H1 (cell line): ENCODE measurements at regions not wholly inside any gene's neighbourhood (a gene's known extent, or its start where the extent isn't known, plus 50 kb on each side); places are given as distances from the start of the nearest gene placed in this dataset.
A peak's percentile ranks its signal among the peaks of the same experiment; 100 is the strongest.

Source experiments
- CTCF ChIA-PET: fragments of 300-600 bp; sonication (Branson Sonifier 250); formaldehyde crosslinking; loops from one replicate; lab custom pipeline; 2021; ENCODE audit not compliant: partially characterized antibody; lab: Charles Lee
- POLR2A ChIA-PET: fragments of 300-600 bp; sonication (Branson Sonifier 250); formaldehyde crosslinking; loops from one replicate; lab custom pipeline; 2021; ENCODE audit warnings: inconsistent platforms; ENCODE audit not compliant: partially characterized antibody; lab: Charles Lee
- DNase-seq, 2 experiments: peaks; one replicate each; pipeline versions ENCODE4 v3.0.0 to v3.0.0-alpha.2; 2010 to 2022; ENCODE audit warnings: low spot score in 2 of 2, low read depth in 1 of 2, mixed read lengths in 1 of 2
- FAIRE-seq: peaks from 2 replicates; lab custom pipeline; 2011; peaks lifted over from hg19 to GRCh38; lab: Jason Lieb, UNC
- H2AFZ ChIP-seq: 2 replicates; pipeline ENCODE4 v1.8.1; 2012; ENCODE audit warnings: low read length, inconsistent platforms
- H2AK5ac ChIP-seq: 2 replicates; pipeline ENCODE4 v1.6.1; 2013; ENCODE audit warnings: low read depth, low read length
- H2BK120ac ChIP-seq: replicated peaks from 2 replicates; pipeline ENCODE3; 2013; ENCODE audit warnings: low read depth, low read length, inconsistent platforms
- H2BK12ac ChIP-seq: 2 replicates; pipeline ENCODE4 v1.6.1; 2013; ENCODE audit warnings: low read depth, low read length
- H2BK15ac ChIP-seq: 2 replicates; pipeline ENCODE4 v1.6.1; 2013; ENCODE audit warnings: low read length
- H2BK20ac ChIP-seq: 2 replicates; pipeline ENCODE4 v1.6.1; 2013; ENCODE audit warnings: low read length
- H2BK5ac ChIP-seq: 2 replicates; pipeline ENCODE4 v1.6.1; 2013; ENCODE audit warnings: low read depth, low read length
- H3K14ac ChIP-seq: 2 replicates; pipeline ENCODE4 v1.6.1; 2013; ENCODE audit warnings: inconsistent platforms; ENCODE audit not compliant: insufficient read length
- H3K18ac ChIP-seq: 2 replicates; pipeline ENCODE4 v1.6.1; 2013; ENCODE audit warnings: low read length; ENCODE audit errors: extremely low read depth
- H3K23ac ChIP-seq: 2 replicates; pipeline ENCODE4 v1.6.1; 2013; ENCODE audit warnings: inconsistent platforms; ENCODE audit not compliant: insufficient read length
- H3K23me2 ChIP-seq: 2 replicates; pipeline ENCODE4 v1.6.1; 2013; ENCODE audit warnings: low read depth, low read length
- H3K27ac ChIP-seq: 2 replicates; pipeline ENCODE4 v1.6.1; 2011; ENCODE audit warnings: low read depth, low read length, inconsistent platforms
- H3K27me3 ChIP-seq, 4 experiments: replicated peaks in 1 of 4; 1 replicate in 1 of 4; 2 replicates in 3 of 4; pipeline versions ENCODE4 v1.6.1 to v1.8.1; 2011 to 2013; ENCODE audit warnings: low read length in 3 of 4, mild to moderate bottlenecking in 3 of 4, inconsistent platforms in 2 of 4, mixed read lengths in 2 of 4, moderate library complexity in 1 of 4; ENCODE audit not compliant: control insufficient read depth in 3 of 4, insufficient read depth in 3 of 4; ENCODE audit errors: extremely low read depth in 1 of 4
- H3K36me3 ChIP-seq, 4 experiments: 2 replicates each; pipeline versions ENCODE4 v1.6.1 to v1.8.1; 2011 to 2013; ENCODE audit warnings: mild to moderate bottlenecking in 4 of 4, low read length in 3 of 4, moderate library complexity in 2 of 4, control low read depth in 1 of 4, inconsistent platforms in 1 of 4; ENCODE audit not compliant: insufficient read depth in 4 of 4, control insufficient read depth in 2 of 4
- H3K4ac ChIP-seq: replicated peaks from 2 replicates; pipeline ENCODE3; 2013; ENCODE audit warnings: low read length, low read depth, mixed read lengths, inconsistent platforms; ENCODE audit not compliant: insufficient read length
- H3K4me1 ChIP-seq, 4 experiments: replicated peaks in 1 of 4; 1 replicate in 1 of 4; 2 replicates in 3 of 4; pipeline versions ENCODE4 v1.6.1 to v1.8.1; 2011 to 2013; ENCODE audit warnings: low read length in 3 of 4, inconsistent platforms in 2 of 4, mixed read lengths in 1 of 4; ENCODE audit not compliant: insufficient read depth in 4 of 4, control insufficient read depth in 3 of 4
- H3K4me2 ChIP-seq, 2 experiments: 2 replicates each; pipeline versions ENCODE4 v1.6.1 to v1.8.1; 2011 to 2013; ENCODE audit warnings: low read depth in 2 of 2, low read length in 2 of 2, control low read depth in 1 of 2, inconsistent platforms in 1 of 2, mild to moderate bottlenecking in 1 of 2; ENCODE audit not compliant: insufficient read depth in 1 of 2
- H3K4me3 ChIP-seq, 4 experiments: fragments of 200-600, 300-600 bp in 1 of 4; sonication (generic), shearing (Covaris generic), sonication (Bioruptor Twin) in 1 of 4; 2 replicates each; pipeline versions ENCODE4 v1.5.1 to v1.8.1; 2011 to 2016; ENCODE audit warnings: low read length in 4 of 4, low read depth in 3 of 4, control low read depth in 2 of 4, inconsistent platforms in 2 of 4, mild to moderate bottlenecking in 2 of 4, mixed read lengths in 1 of 4, moderate library complexity in 1 of 4; ENCODE audit not compliant: insufficient read depth in 2 of 4; ENCODE audit errors: extremely low read depth in 1 of 4
- H3K56ac ChIP-seq: replicated peaks from 2 replicates; pipeline ENCODE3; 2013; ENCODE audit warnings: low read depth, mild to moderate bottlenecking, mixed read lengths, low read length, inconsistent platforms; ENCODE audit not compliant: insufficient read length
- H3K79me1 ChIP-seq: 2 replicates; pipeline ENCODE4 v1.6.1; 2013; ENCODE audit warnings: low read depth, low read length, control low read depth
- H3K79me2 ChIP-seq, 2 experiments: 2 replicates each; pipeline versions ENCODE4 v1.6.1 to v1.8.1; 2012 to 2013; ENCODE audit warnings: low read length in 2 of 2, mild to moderate bottlenecking in 2 of 2, inconsistent platforms in 1 of 2; ENCODE audit not compliant: insufficient read depth in 2 of 2, control insufficient read depth in 1 of 2
- H3K9ac ChIP-seq, 4 experiments: replicated peaks in 1 of 4; 1 replicate in 1 of 4; 2 replicates in 3 of 4; pipeline versions ENCODE4 v1.6.1 to v1.8.1; 2011 to 2013; ENCODE audit warnings: low read depth in 3 of 4, low read length in 3 of 4, control low read depth in 2 of 4, mild to moderate bottlenecking in 2 of 4, moderate library complexity in 2 of 4, inconsistent platforms in 1 of 4; ENCODE audit errors: extremely low read depth in 1 of 4
- H3K9me3 ChIP-seq, 2 experiments: 2 replicates each; pipeline versions ENCODE4 v1.6.1 to v1.8.1; 2012 to 2013; ENCODE audit warnings: mild to moderate bottlenecking in 2 of 2, moderate library complexity in 2 of 2, control low read depth in 1 of 2, inconsistent platforms in 1 of 2, low read depth in 1 of 2, low read length in 1 of 2, mixed read lengths in 1 of 2; ENCODE audit not compliant: insufficient read depth in 2 of 2
- H4K20me1 ChIP-seq, 2 experiments: replicated peaks in 1 of 2; 2 replicates each; pipeline versions ENCODE3 to v1.8.1; 2011 to 2013; ENCODE audit warnings: inconsistent platforms in 2 of 2, low read length in 2 of 2, mild to moderate bottlenecking in 1 of 2; ENCODE audit not compliant: insufficient read depth in 2 of 2, control insufficient read depth in 1 of 2
- H4K5ac ChIP-seq: 2 replicates; pipeline ENCODE4 v1.6.1; 2013; ENCODE audit warnings: low read length, low read depth, mixed read lengths, inconsistent platforms; ENCODE audit not compliant: insufficient read length
- H4K8ac ChIP-seq: 2 replicates; pipeline ENCODE4 v1.8.0; 2013; ENCODE audit warnings: mild to moderate bottlenecking, moderate library complexity, low read length, inconsistent platforms; ENCODE audit not compliant: insufficient read depth; ENCODE audit errors: extremely low read depth
- H4K91ac ChIP-seq: replicated peaks from 2 replicates; pipeline ENCODE3; 2013; ENCODE audit warnings: low read length, mixed read lengths, inconsistent platforms; ENCODE audit not compliant: insufficient read length
- CREB1 ChIP-seq: IDR thresholded peaks from 2 replicates; pipeline ENCODE4 v1.6.1; 2012; ENCODE audit warnings: inconsistent platforms
- RNF2 ChIP-seq: fragments of 200-900, 300-1000 bp; sonication (generic); IDR thresholded peaks from 2 replicates; pipeline ENCODE4 v1.7.1; 2016; ENCODE audit warnings: borderline replicate concordance, low read depth, mild to moderate bottlenecking, antibody characterized with exemption, low read length; ENCODE audit not compliant: poor library complexity, severe bottlenecking; ENCODE audit errors: missing control alignments
- SRF ChIP-seq: IDR thresholded peaks from 2 replicates; pipeline ENCODE4 v1.6.1; 2011; ENCODE audit warnings: mild to moderate bottlenecking, low read depth, low read length, moderate library complexity
- WGBS, 2 experiments: shearing (Covaris generic) in 1 of 2; methylation state at CpG; one replicate each; pipeline versions ENCODE4 v1.1.6 to v1.1.7; 2013 to 2015; ENCODE audit warnings: low lambda C conversion rate in 2 of 2, mixed read lengths in 2 of 2, inconsistent platforms in 1 of 2, low coverage in 1 of 2, missing lambda C conversion rate in 1 of 2; ENCODE audit not compliant: insufficient replicate concordance in 2 of 2, insufficient coverage in 1 of 2, insufficient read length in 1 of 2; ENCODE audit errors: extremely low coverage in 1 of 2, missing lambda C conversion rate in 1 of 2; 5-methylcytosine and 5-hydroxymethylcytosine counted together

DNA sequence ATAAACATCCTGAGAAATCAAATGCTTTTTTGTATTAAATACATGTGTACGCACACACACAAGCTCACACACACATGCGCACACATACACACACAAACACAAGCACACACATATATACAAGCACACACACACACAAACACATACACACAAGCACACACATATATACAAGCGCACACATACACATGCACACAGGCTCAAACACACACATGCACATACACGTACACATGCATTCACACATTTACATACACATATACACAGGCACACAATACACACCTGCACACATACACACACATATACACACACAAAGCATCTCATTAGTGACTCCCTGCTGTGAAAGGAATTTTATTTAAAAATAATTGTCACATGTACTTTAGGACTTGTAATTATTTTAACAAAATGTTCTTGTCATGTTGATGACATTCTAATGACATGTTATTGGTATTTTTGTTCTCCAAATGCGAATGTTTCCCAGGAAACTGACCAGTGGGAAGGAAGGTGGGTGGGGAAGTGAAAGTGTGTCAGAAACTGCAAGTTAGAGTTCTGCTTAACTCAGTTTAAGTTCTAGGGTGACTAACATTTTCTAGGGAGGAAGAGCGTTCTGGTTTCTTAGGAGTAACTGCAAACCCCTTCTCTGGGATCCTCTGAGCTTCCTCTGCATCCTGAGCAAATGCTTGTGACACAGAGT, 113.9 kb upstream of the ZNF217 start:
- Histone ChIP-seq H3K79me2 (no peaks in the 10 kb centered on the region), H4K5ac (no peak overlapping the region), H3K79me1 (no peaks in the 10 kb centered on the region), H3K27me3 (no peaks in the 10 kb centered on the region; a peak in 1 of 7 replicates), H3K4me2 (0 out of 4 replicates have a peak overlapping the region, but pooled peaks of 1 of the 2 experiments have one; percentile 7), H3K9ac (no peak overlapping the region), H3K56ac (no peak overlapping the region), H3K23ac (no peak overlapping the region), H2AFZ (peak overlapping the region; percentile 55; the same call in 1 of the 2 replicates), H2BK120ac (peak overlapping the region; percentile 43), H3K4ac (peak overlapping the region; percentile 89), H3K9me3 (no peaks in the 10 kb centered on the region), H2BK20ac (0 out of 2 replicates have a peak overlapping the region, but pooled peaks have one; percentile 24), H3K23me2 (peaks cover 3% of the 10 kb centered on the region), H4K91ac (peak overlapping the region; percentile 44), H3K18ac (0 out of 2 replicates have a peak overlapping the region, but pooled peaks have one; percentile 62), H2AK5ac (peak overlapping the region; percentile 98; the same call in 1 of the 2 replicates), H3K27ac (no peak overlapping the region), H4K20me1 (no peaks in the 10 kb centered on the region), H3K14ac (no peak overlapping the region), H3K4me3 (no peak overlapping the region), H2BK15ac (no peak overlapping the region), H2BK12ac (peak overlapping the region; percentile 97; the same call in 1 of the 2 replicates), H3K36me3 (no peaks in the 10 kb centered on the region), H4K8ac (no peak overlapping the region), H3K4me1 (peaks cover 3 to 15% (median 9%) of the 10 kb centered on the region in 4 experiments; a peak in 5 of 7 replicates), H2BK5ac (no peak overlapping the region; the same call in 1 of the 2 replicates)
- FAIRE-seq (no peak), DNase-seq (no peak)
- WGBS, 2 experiments: 71% methylated on average over 6 of the region's 6 CpGs; no CpG with 5 or more reads in 1 of the 2 experiments
- ChIA-PET POLR2A (interaction anchor here (0.6 kb wide), 1 partner anchor 23 kb away, joined by 3 read pairs; no protein-coding TSS in a partner anchor), CTCF (interaction anchor here (0.7 to 2.3 kb wide), 4 partner anchors 21 to 232 kb away, joined by 3 to 11 read pairs (median 3); no protein-coding TSS in a partner anchor)
- TF ChIP-seq SRF (no peak), RNF2 (no peak), CREB1 (no peak)
